ENCODE measurements at regions not wholly inside any gene's neighbourhood (a gene's known extent, or its start where the extent isn't known, plus 50 kb on each side); places are given as distances from the start of the nearest gene placed in this dataset.

DNA sequence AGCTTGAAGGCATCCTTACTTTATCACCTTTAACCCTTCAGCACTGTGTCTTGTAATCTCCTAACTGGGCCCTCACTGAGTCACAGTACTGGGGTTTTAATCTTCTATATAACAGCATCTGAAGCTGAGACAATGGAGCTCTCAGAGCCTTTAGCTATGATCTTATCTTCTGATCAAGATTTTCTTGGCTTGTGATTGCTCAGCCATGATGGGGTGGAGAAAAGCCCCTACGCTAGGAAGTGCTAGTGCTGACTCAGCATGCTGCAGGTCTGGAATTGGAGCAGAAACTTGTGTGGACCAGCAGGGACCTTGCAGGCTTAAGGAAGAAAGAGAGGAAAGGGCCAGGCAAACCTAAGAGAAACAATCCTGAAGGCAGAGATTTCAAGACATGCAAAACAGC, 71.7 kb upstream of the EED start:
- no peak for TF ChIP-seq POLR2A (IDR thresholded peaks at IDR 0.05)
- TF ChIP-seq, protein P1, sequence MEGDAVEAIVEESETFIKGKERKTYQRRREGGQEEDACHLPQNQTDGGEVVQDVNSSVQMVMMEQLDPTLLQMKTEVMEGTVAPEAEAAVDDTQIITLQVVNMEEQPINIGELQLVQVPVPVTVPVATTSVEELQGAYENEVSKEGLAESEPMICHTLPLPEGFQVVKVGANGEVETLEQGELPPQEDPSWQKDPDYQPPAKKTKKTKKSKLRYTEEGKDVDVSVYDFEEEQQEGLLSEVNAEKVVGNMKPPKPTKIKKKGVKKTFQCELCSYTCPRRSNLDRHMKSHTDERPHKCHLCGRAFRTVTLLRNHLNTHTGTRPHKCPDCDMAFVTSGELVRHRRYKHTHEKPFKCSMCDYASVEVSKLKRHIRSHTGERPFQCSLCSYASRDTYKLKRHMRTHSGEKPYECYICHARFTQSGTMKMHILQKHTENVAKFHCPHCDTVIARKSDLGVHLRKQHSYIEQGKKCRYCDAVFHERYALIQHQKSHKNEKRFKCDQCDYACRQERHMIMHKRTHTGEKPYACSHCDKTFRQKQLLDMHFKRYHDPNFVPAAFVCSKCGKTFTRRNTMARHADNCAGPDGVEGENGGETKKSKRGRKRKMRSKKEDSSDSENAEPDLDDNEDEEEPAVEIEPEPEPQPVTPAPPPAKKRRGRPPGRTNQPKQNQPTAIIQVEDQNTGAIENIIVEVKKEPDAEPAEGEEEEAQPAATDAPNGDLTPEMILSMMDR (IDR thresholded peaks at IDR 0.05 in 4 of 5, conservative IDR thresholded peaks at IDR 0.05 in 1 of 5), result no peak

All from gastrocnemius medialis (tissue), 4 donors.